DND-41 (cell line): ENCODE measurements at regions not wholly inside any gene's neighbourhood (a gene's known extent, or its start where the extent isn't known, plus 50 kb on each side); places are given as distances from the start of the nearest gene placed in this dataset.

Source experiments
- ATAC-seq: fragments of 200-7000 bp; cut with Tn5 transposase; 3 replicates; pipeline ENCODE4 v1.9.1; 2021; ENCODE audit warnings: low read depth; ENCODE audit not compliant: insufficient read depth
- DNase-seq: peaks from one replicate; pipeline ENCODE4 v3.0.0-alpha.2; 2020
- H2AFZ ChIP-seq: 2 replicates; pipeline ENCODE4 v1.6.0; 2012; ENCODE audit warnings: low read depth, low read length
- H3K27ac ChIP-seq: 2 replicates; pipeline ENCODE4 v1.5.1; 2012; ENCODE audit warnings: low read length, inconsistent platforms
- H3K27me3 ChIP-seq: fragments of 200-600 bp; sonication (generic); 2 replicates; pipeline ENCODE4 v1.6.0; 2012; ENCODE audit warnings: low read length, mild to moderate bottlenecking, inconsistent platforms; ENCODE audit not compliant: insufficient read depth, poor library complexity
- H3K36me3 ChIP-seq: 2 replicates; pipeline ENCODE4 v1.5.1; 2012; ENCODE audit warnings: low read length, inconsistent platforms; ENCODE audit not compliant: insufficient read depth
- H3K4me1 ChIP-seq: 2 replicates; pipeline ENCODE4 v1.5.1; 2012; ENCODE audit warnings: mild to moderate bottlenecking, low read length; ENCODE audit not compliant: insufficient read depth
- H3K4me2 ChIP-seq: 2 replicates; pipeline ENCODE4 v1.6.0; 2012; ENCODE audit warnings: mild to moderate bottlenecking, moderate library complexity, low read length, inconsistent platforms; ENCODE audit not compliant: insufficient read depth
- H3K4me3 ChIP-seq, 2 experiments: fragments of 200-600 bp in 1 of 2; shearing (Covaris generic) in 1 of 2; 2 replicates each; pipeline ENCODE4 v1.5.1; 2012 to 2016; ENCODE audit warnings: inconsistent platforms in 2 of 2, low read length in 2 of 2, mild to moderate bottlenecking in 2 of 2, low read depth in 1 of 2, moderate library complexity in 1 of 2
- H3K79me2 ChIP-seq: 2 replicates; pipeline ENCODE4 v1.6.0; 2012; ENCODE audit warnings: low read length, inconsistent platforms; ENCODE audit not compliant: insufficient read depth
- H3K9ac ChIP-seq: 2 replicates; pipeline ENCODE4 v1.6.0; 2012; ENCODE audit warnings: low read depth, mild to moderate bottlenecking, inconsistent platforms, low read length, moderate library complexity
- H3K9me3 ChIP-seq: 2 replicates; pipeline ENCODE4 v1.5.1; 2012; ENCODE audit warnings: low read length, moderate library complexity, mild to moderate bottlenecking, inconsistent platforms; ENCODE audit not compliant: insufficient read depth, severe bottlenecking
- H4K20me1 ChIP-seq: 2 replicates; pipeline ENCODE4 v1.6.0; 2012; ENCODE audit warnings: low read length; ENCODE audit not compliant: insufficient read depth
- CTCF ChIP-seq: IDR thresholded peaks from 2 replicates; pipeline ENCODE4 v1.5.1; 2012; ENCODE audit warnings: borderline replicate concordance, low read length, moderate library complexity, mild to moderate bottlenecking; ENCODE audit not compliant: poor library complexity, severe bottlenecking; ENCODE audit errors: extremely low read depth
- EZH2 ChIP-seq: IDR thresholded peaks from 3 replicates; pipeline ENCODE4 v1.6.1; 2012; ENCODE audit warnings: borderline replicate concordance, low read depth, mild to moderate bottlenecking, moderate library complexity, low read length, inconsistent platforms; ENCODE audit not compliant: severe bottlenecking

DNA sequence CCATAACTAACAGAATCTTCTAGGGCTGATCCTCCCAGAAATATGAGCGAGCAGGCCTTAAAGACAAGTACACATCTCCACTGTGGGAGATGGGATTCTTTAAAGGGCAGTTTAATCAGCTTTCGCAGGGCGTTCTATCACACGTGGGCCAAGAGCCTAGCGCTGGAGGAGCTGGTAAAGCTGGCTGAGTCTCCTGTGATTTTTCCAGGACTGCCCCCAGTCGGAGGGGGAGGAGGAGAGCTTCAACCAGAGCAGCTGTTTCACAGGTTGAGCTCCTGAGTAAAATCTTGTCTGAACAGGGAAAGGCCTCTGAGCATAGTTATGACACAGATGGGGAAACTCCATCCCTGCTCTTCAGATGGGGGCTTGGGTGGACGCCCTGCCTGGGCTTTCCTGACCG is 87.0 kb downstream of the ZNF365 start:
- Histone ChIP-seq H3K36me3 (no peaks in the 10 kb centered on the region), H3K27ac (no peak overlapping the region), H3K4me1 (no peaks in the 10 kb centered on the region), H3K27me3 (no peaks in the 10 kb centered on the region), H4K20me1 (no peaks in the 10 kb centered on the region), H3K4me2 (no peak overlapping the region), H3K79me2 (no peaks in the 10 kb centered on the region), H3K4me3 (no peak overlapping the region), H2AFZ (no peak overlapping the region), H3K9ac (no peak overlapping the region), H3K9me3 (peaks cover 16% of the 10 kb centered on the region)
- no peak for ATAC-seq
- TF ChIP-seq CTCF, result no peak
- no peak for TF ChIP-seq EZH2
- DNase-seq, result no peak

GRCh38 chr10:62462461-62462860 is 88.3 kb downstream of the ZNF365 start:
- no peak overlapping the region for H3K9ac ChIP-seq
- no peaks in the 10 kb centered on the region for H3K79me2 ChIP-seq
- no peaks in the 10 kb centered on the region for H3K36me3 ChIP-seq
- no peaks in the 10 kb centered on the region for H3K4me1 ChIP-seq
- H4K20me1 ChIP-seq, result no peaks in the 10 kb centered on the region
- no peak overlapping the region for H3K4me2 ChIP-seq
- H3K9me3 ChIP-seq, result peaks cover 20% of the 10 kb centered on the region
- DNase-seq (no peak), ATAC-seq (no peak)
- H2AFZ ChIP-seq, result no peak overlapping the region
- no peak overlapping the region for H3K27ac ChIP-seq
- TF ChIP-seq CTCF, result no peak
- no peak for TF ChIP-seq EZH2
- no peak overlapping the region for H3K4me3 ChIP-seq
- H3K27me3 ChIP-seq, result no peaks in the 10 kb centered on the region

DNA sequence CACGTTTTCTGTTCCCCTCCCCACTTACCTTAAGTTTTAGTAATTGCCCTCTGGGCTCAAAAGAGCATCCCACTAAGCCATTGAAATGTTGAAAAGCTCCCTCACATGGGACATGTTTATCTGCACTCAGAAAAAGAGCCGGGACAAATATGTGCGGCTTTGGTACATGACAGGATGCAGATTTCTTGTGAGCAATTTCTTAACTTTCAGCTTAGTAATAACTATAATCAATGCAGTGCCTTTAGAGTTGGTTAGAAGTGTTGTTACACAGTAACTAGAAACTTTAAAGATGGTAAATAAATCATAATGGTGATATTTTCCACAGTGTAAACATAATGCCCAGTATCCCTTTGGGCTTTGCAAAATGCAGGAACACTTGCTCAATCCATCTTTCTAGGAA is 89.2 kb downstream of the ZNF365 start:
- H3K36me3 ChIP-seq, result no peaks in the 10 kb centered on the region
- H3K4me2 ChIP-seq, result no peak overlapping the region
- H3K4me1 ChIP-seq, result no peaks in the 10 kb centered on the region
- H3K27me3 ChIP-seq, result no peaks in the 10 kb centered on the region
- H3K27ac ChIP-seq, result no peak overlapping the region
- H2AFZ ChIP-seq, result no peak overlapping the region
- DNase-seq (no peak), ATAC-seq (no peak)
- H3K79me2 ChIP-seq, result no peaks in the 10 kb centered on the region
- peaks cover 20% of the 10 kb centered on the region for H3K9me3 ChIP-seq
- no peak overlapping the region for H3K9ac ChIP-seq
- no peak overlapping the region for H3K4me3 ChIP-seq
- no peak for TF ChIP-seq CTCF
- no peaks in the 10 kb centered on the region for H4K20me1 ChIP-seq

GRCh38 chr10:62464308-62464707 is 90.1 kb downstream of the ZNF365 start:
- Histone ChIP-seq H4K20me1 (no peaks in the 10 kb centered on the region), H2AFZ (no peak overlapping the region), H3K79me2 (no peaks in the 10 kb centered on the region), H3K4me3 (no peak overlapping the region), H3K9me3 (peaks cover 20% of the 10 kb centered on the region), H3K4me2 (no peak overlapping the region), H3K9ac (no peak overlapping the region), H3K4me1 (no peaks in the 10 kb centered on the region), H3K36me3 (no peaks in the 10 kb centered on the region), H3K27ac (no peak overlapping the region), H3K27me3 (no peaks in the 10 kb centered on the region)
- ATAC-seq (no peak), DNase-seq (no peak)
- no peak for TF ChIP-seq CTCF
- no peak for TF ChIP-seq EZH2
